PC-3 (cell line): ENCODE measurements at regions not wholly inside any gene's neighbourhood (a gene's known extent, or its start where the extent isn't known, plus 50 kb on each side); places are given as distances from the start of the nearest gene placed in this dataset.

ENCODE experiments used
- ATAC-seq: fragments of 200-7000 bp; cut with Tn5 transposase; 2 replicates; pipeline ENCODE4 v1.9.1; 2020; ENCODE audit warnings: mild to moderate bottlenecking, moderate library complexity
- BruUV-seq: library from RNA; stranded (reverse); fragments of 400-500 nt; replicated peaks from 2 replicates; lab custom pipeline; 2021; lab: Mats Ljungman, UMichigan
- CTCF ChIA-PET: fragments of 300-600 bp; sonication (Branson Sonifier 250); formaldehyde crosslinking; loops from one replicate; lab custom pipeline; 2022; ENCODE audit warnings: antibody characterized with exemption; lab: Charles Lee
- POLR2A ChIA-PET: fragments of 300-600 bp; sonication (Branson Sonifier 250); formaldehyde crosslinking; loops from one replicate; lab custom pipeline; 2022; ENCODE audit warnings: antibody characterized with exemption; ENCODE audit not compliant: unreplicated experiment; lab: Charles Lee
- DNase-seq: peaks from one replicate; pipeline ENCODE4 v3.0.0-alpha.2; 2015
- H2AFZ ChIP-seq: fragments of 300-600 bp; sonication (generic); 2 replicates; pipeline ENCODE4 v1.6.0; 2016; ENCODE audit warnings: antibody characterized with exemption, low read length
- H3F3A ChIP-seq: fragments of 300-600 bp; sonication (generic); one replicate; pipeline ENCODE4 v1.6.0; 2017; ENCODE audit warnings: antibody characterized with exemption, low read length, control low read depth, mild to moderate bottlenecking; ENCODE audit not compliant: unreplicated experiment
- H3K27ac ChIP-seq: fragments of 300-600 bp; sonication (generic); 2 replicates; pipeline ENCODE4 v1.5.1; 2016; ENCODE audit warnings: mild to moderate bottlenecking, low read length
- H3K27me3 ChIP-seq: fragments of 300-600 bp; sonication (generic); 2 replicates; pipeline ENCODE4 v1.6.1; 2016; ENCODE audit warnings: low read length, mixed read lengths
- H3K36me3 ChIP-seq: fragments of 300-600 bp; sonication (generic); 2 replicates; pipeline ENCODE4 v1.6.1; 2016; ENCODE audit warnings: low read depth, mixed run types, low read length, mixed read lengths
- H3K4me1 ChIP-seq: fragments of 300-600 bp; sonication (generic); 2 replicates; pipeline ENCODE4 v1.5.1; 2016; ENCODE audit warnings: low read length; ENCODE audit not compliant: insufficient read depth
- H3K4me2 ChIP-seq: fragments of 300-600 bp; sonication (generic); 2 replicates; pipeline ENCODE4 v1.6.0; 2016; ENCODE audit warnings: low read length
- H3K4me3 ChIP-seq: fragments of 300-600 bp; sonication (generic); 2 replicates; pipeline ENCODE4 v1.5.1; 2016; ENCODE audit warnings: mild to moderate bottlenecking, low read length, mixed read lengths
- H3K79me2 ChIP-seq: fragments of 300-600 bp; sonication (generic); 2 replicates; pipeline ENCODE4 v1.6.1; 2017; ENCODE audit warnings: low read length, mixed read lengths
- H3K9ac ChIP-seq: fragments of 300-600 bp; sonication (generic); 2 replicates; pipeline ENCODE4 v1.6.0; 2016; ENCODE audit warnings: mild to moderate bottlenecking, low read length
- H3K9me2 ChIP-seq: fragments of 300-600 bp; sonication (generic); replicated peaks from 2 replicates; pipeline ENCODE4 v1.6.1; 2016; ENCODE audit warnings: mixed run types, low read length, mixed read lengths
- H3K9me3 ChIP-seq: fragments of 300-600 bp; sonication (generic); 2 replicates; pipeline ENCODE4 v1.6.1; 2016; ENCODE audit warnings: low read length, mixed read lengths
- H4K20me1 ChIP-seq: fragments of 300-600 bp; sonication (generic); 2 replicates; pipeline ENCODE4 v1.6.1; 2016; ENCODE audit warnings: low read length, mixed read lengths
- CTCF ChIP-seq: fragments of 300-600 bp; sonication (generic); conservative IDR thresholded peaks from 2 replicates; pipeline ENCODE4 v1.5.1; 2017; ENCODE audit warnings: antibody characterized with exemption, low read depth, mild to moderate bottlenecking, low read length
- EZH2 ChIP-seq: fragments of 300-600 bp; sonication (generic); IDR thresholded peaks from one replicate; pipeline ENCODE4 v1.6.1; 2017; ENCODE audit warnings: antibody characterized with exemption, mild to moderate bottlenecking, low read length; ENCODE audit not compliant: unreplicated experiment
- EZH2phosphoT487 ChIP-seq: fragments of 300-600 bp; sonication (generic); IDR thresholded peaks from 2 replicates; pipeline ENCODE4 v1.6.1; 2018; ENCODE audit warnings: mild to moderate bottlenecking, antibody characterized with exemption, low read length, borderline replicate concordance
- intact Hi-C: fragments of 100-400 bp; cut with micrococcal nuclease; formaldehyde crosslinking; loops from 2 replicates; pipeline ENCODE4 v1.9.0; 2023

GRCh38 chr9:13586587-13587374, 307.3 kb upstream of the MPDZ start:
- Histone ChIP-seq H3K9me2 (no peaks in the 10 kb centered on the region), H3K4me3 (no peak overlapping the region), H3K27ac (no peak overlapping the region), H2AFZ (no peak overlapping the region), H3K4me1 (0 out of 2 replicates have a peak, but pooled peaks cover 4% of the 10 kb centered on the region), H3K79me2 (no peaks in the 10 kb centered on the region), H3K9me3 (no peaks in the 10 kb centered on the region), H3K36me3 (no peaks in the 10 kb centered on the region), H3K27me3 (no peaks in the 10 kb centered on the region), H3F3A (no peaks in the 10 kb centered on the region), H3K9ac (no peak overlapping the region), H4K20me1 (no peaks in the 10 kb centered on the region), H3K4me2 (no peak overlapping the region)
- TF ChIP-seq CTCF (no peak), EZH2phosphoT487 (no peak), EZH2 (no peak)
- ChIA-PET CTCF (interaction anchor here (0.6 kb wide), 1 partner anchor 77 kb away, joined by 3 read pairs; no protein-coding TSS in a partner anchor), POLR2A (interaction anchor here (0.7 kb wide), 1 partner anchor 749 kb away, joined by 15 read pairs; no protein-coding TSS in a partner anchor)
- no TSS peak for BruUV-seq
- intact Hi-C loops = no loop called here
- ATAC-seq = no peak
- no peak for DNase-seq

- no peaks in the 10 kb centered on the region for H3K9me2 ChIP-seq
- no peaks in the 10 kb centered on the region for H3K4me1 ChIP-seq
- intact Hi-C loops = no loop called here
- CTCF ChIA-PET = no interaction called here
- H3K4me3 ChIP-seq = no peak overlapping the region
- no peak for DNase-seq
- H3K36me3 ChIP-seq = no peaks in the 10 kb centered on the region
- no peak overlapping the region for H3K27ac ChIP-seq
- no peaks in the 10 kb centered on the region for H3K79me2 ChIP-seq
- no TSS peak for BruUV-seq
- no peaks in the 10 kb centered on the region for H3K27me3 ChIP-seq
- H3K4me2 ChIP-seq = no peak overlapping the region
- H3F3A ChIP-seq = no peaks in the 10 kb centered on the region
- H3K9me3 ChIP-seq = no peaks in the 10 kb centered on the region
- no peak overlapping the region for H3K9ac ChIP-seq
- TF ChIP-seq EZH2 (no peak), CTCF (no peak), EZH2phosphoT487 (no peak)
- H4K20me1 ChIP-seq = no peaks in the 10 kb centered on the region
- ATAC-seq = no peak
- H2AFZ ChIP-seq = no peak overlapping the region
- POLR2A ChIA-PET = no interaction called here
Measured at GRCh38 chr9:13580760-13581159, 301.3 kb upstream of the MPDZ start.

- no peak for TF ChIP-seq EZH2
- no peak for TF ChIP-seq CTCF
- TF ChIP-seq EZH2phosphoT487 = no peak
- no peak overlapping the region for H3K27ac ChIP-seq
- H3K36me3 ChIP-seq = no peaks in the 10 kb centered on the region
- ChIA-PET POLR2A (no interaction called here), CTCF (no interaction called here)
- no TSS peak for BruUV-seq
- H3F3A ChIP-seq = no peaks in the 10 kb centered on the region
- intact Hi-C loops = no loop called here
- no peaks in the 10 kb centered on the region for H4K20me1 ChIP-seq
- no peaks in the 10 kb centered on the region for H3K4me1 ChIP-seq
- H3K9ac ChIP-seq = no peak overlapping the region
- H3K79me2 ChIP-seq = no peaks in the 10 kb centered on the region
- DNase-seq (no peak), ATAC-seq (no peak)
- H3K27me3 ChIP-seq = no peaks in the 10 kb centered on the region
- no peak overlapping the region for H3K4me2 ChIP-seq
- H3K9me3 ChIP-seq = no peaks in the 10 kb centered on the region
- no peaks in the 10 kb centered on the region for H3K9me2 ChIP-seq
- H2AFZ ChIP-seq = no peak overlapping the region
- no peak overlapping the region for H3K4me3 ChIP-seq
Measured at GRCh38 chr9:13580131-13580530, 300.6 kb upstream of the MPDZ start.
